Smooth muscle cell (in vitro differentiated cells): ENCODE measurements at regions not wholly inside any gene's neighbourhood (a gene's known extent, or its start where the extent isn't known, plus 50 kb on each side); places are given as distances from the start of the nearest gene placed in this dataset.

Source experiments
- DNase-seq: peaks from one replicate; lab custom pipeline; 2025; ENCODE audit not compliant: unreplicated experiment; lab: John Stamatoyannopoulos, UW
- H2AFZ ChIP-seq: fragments of 200-600 bp; sonication (generic); 2 replicates; pipeline ENCODE4 v1.6.0; 2016; ENCODE audit warnings: antibody characterized with exemption, low read depth, mild to moderate bottlenecking
- H3F3A ChIP-seq: fragments of 200-600 bp; sonication (generic); 2 replicates; pipeline ENCODE4 v1.6.0; 2017; ENCODE audit warnings: antibody characterized with exemption, low read depth
- H3K27ac ChIP-seq: fragments of 200-600 bp; sonication (generic); 2 replicates; pipeline ENCODE4 v1.5.1; 2016; ENCODE audit warnings: low read depth, mild to moderate bottlenecking
- H3K27me3 ChIP-seq: fragments of 200-600 bp; sonication (generic); 2 replicates; pipeline ENCODE4 v1.6.1; 2016; ENCODE audit warnings: low read depth, mild to moderate bottlenecking
- H3K36me3 ChIP-seq: fragments of 200-600 bp; sonication (generic); 2 replicates; pipeline ENCODE4 v1.5.1; 2016; ENCODE audit warnings: low read depth
- H3K4me1 ChIP-seq: fragments of 200-600 bp; sonication (generic); 2 replicates; pipeline ENCODE4 v1.5.1; 2016; ENCODE audit warnings: low read depth
- H3K4me2 ChIP-seq: fragments of 200-600 bp; sonication (generic); 2 replicates; pipeline ENCODE4 v1.6.0; 2016; ENCODE audit warnings: mild to moderate bottlenecking
- H3K4me3 ChIP-seq: fragments of 200-600 bp; sonication (generic); 2 replicates; pipeline ENCODE4 v1.5.1; 2016; ENCODE audit warnings: mild to moderate bottlenecking
- H3K79me2 ChIP-seq: fragments of 200-600 bp; sonication (generic); 2 replicates; pipeline ENCODE4 v1.6.0; 2016; ENCODE audit warnings: low read depth, mild to moderate bottlenecking
- H3K9ac ChIP-seq: fragments of 200-600 bp; sonication (generic); 2 replicates; pipeline ENCODE4 v1.6.0; 2016; ENCODE audit warnings: low read depth
- H3K9me3 ChIP-seq: fragments of 200-600 bp; sonication (generic); replicated peaks from 2 replicates; pipeline ENCODE4 v1.5.1; 2016; ENCODE audit warnings: low read depth
- H4K20me1 ChIP-seq: fragments of 200-600 bp; sonication (generic); 2 replicates; pipeline ENCODE4 v1.6.0; 2016; ENCODE audit warnings: low read depth
- WGBS: methylation state at CpG from one replicate; pipeline ENCODE4 v1.1.7; 2016; ENCODE audit warnings: low lambda C conversion rate; 5-methylcytosine and 5-hydroxymethylcytosine counted together
- TF ChIP-seq, protein P1 (sequence below): fragments of 200-600 bp; sonication (generic); IDR thresholded peaks from 2 replicates; pipeline ENCODE4 v1.5.1; 2017; ENCODE audit warnings: borderline replicate concordance, mild to moderate bottlenecking, antibody characterized with exemption; ENCODE audit not compliant: insufficient read depth, poor library complexity, severe bottlenecking

DNA sequence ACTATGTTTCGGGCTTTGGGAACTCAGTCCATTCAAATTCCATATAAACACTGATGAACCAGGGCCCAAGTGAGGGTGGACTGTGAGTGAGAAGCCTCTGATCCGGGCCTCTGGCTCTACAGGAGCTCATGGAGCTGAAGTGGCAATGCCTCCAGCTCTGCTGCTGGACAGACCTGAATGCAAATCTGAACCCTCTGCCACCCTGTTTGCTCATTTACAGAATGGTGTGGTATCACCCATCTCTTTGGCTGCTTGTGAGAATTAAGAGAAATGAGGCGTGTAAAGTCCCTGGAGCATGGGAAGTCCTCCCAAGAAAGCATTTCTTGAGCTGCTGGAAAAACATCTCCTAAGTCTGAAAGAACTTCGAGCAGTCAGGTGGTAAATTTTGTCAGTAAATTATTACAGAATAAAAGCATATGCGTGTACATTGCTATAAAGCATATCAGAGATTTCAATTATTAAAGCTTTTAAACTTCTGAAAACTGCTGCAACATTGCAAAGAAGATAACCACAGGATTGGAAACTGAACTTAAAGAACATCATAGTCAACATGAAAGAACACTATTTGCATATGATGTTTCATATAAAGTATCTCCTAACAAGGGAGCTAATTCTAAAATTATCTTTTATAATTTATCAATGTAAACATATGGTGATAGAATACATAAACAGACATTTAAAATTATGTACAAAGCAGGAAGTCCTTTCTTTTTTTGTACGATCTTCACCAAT, 369.0 kb downstream of the UQCRFS1 start:
- Histone ChIP-seq H2AFZ (no peak overlapping the region), H3K9ac (no peak overlapping the region), H3K79me2 (no peaks in the 10 kb centered on the region), H3K4me2 (no peak overlapping the region), H3K4me1 (no peaks in the 10 kb centered on the region), H3K9me3 (no peaks in the 10 kb centered on the region), H4K20me1 (no peaks in the 10 kb centered on the region), H3F3A (no peaks in the 10 kb centered on the region), H3K4me3 (no peak overlapping the region), H3K27ac (no peak overlapping the region), H3K36me3 (no peaks in the 10 kb centered on the region), H3K27me3 (no peaks in the 10 kb centered on the region)
- 85% methylated on average over 6 of the region's 6 CpGs for WGBS
- DNase-seq: no peak
- TF ChIP-seq, protein P1, sequence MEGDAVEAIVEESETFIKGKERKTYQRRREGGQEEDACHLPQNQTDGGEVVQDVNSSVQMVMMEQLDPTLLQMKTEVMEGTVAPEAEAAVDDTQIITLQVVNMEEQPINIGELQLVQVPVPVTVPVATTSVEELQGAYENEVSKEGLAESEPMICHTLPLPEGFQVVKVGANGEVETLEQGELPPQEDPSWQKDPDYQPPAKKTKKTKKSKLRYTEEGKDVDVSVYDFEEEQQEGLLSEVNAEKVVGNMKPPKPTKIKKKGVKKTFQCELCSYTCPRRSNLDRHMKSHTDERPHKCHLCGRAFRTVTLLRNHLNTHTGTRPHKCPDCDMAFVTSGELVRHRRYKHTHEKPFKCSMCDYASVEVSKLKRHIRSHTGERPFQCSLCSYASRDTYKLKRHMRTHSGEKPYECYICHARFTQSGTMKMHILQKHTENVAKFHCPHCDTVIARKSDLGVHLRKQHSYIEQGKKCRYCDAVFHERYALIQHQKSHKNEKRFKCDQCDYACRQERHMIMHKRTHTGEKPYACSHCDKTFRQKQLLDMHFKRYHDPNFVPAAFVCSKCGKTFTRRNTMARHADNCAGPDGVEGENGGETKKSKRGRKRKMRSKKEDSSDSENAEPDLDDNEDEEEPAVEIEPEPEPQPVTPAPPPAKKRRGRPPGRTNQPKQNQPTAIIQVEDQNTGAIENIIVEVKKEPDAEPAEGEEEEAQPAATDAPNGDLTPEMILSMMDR: no peak

DNA sequence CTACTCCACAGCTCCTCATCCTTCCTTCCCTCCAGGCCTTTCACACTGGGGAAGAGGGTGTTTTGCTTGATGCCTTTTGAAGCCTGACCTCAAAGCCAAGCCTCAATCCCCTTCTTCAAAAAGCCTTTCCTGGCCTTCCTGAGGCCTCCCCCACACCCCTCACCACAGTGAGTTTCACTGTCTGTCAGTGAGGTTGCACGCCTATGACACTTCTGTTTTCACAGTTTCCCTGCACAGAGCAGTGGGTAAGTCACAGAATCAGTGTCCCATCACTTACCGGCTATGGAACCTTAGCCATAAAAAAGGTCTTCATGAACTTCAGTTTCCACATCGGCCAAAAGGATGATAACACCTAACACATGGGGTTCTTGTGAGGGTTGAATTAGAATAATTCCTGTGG, 371.4 kb downstream of the UQCRFS1 start:
- H3K36me3 ChIP-seq: no peaks in the 10 kb centered on the region
- H3K27me3 ChIP-seq: no peaks in the 10 kb centered on the region
- no peak overlapping the region for H3K9ac ChIP-seq
- WGBS: 95% methylated on average over 3 of the region's 3 CpGs
- no peaks in the 10 kb centered on the region for H3K4me1 ChIP-seq
- no peak for DNase-seq
- no peaks in the 10 kb centered on the region for H3K79me2 ChIP-seq
- no peaks in the 10 kb centered on the region for H3F3A ChIP-seq
- no peaks in the 10 kb centered on the region for H3K9me3 ChIP-seq
- no peak overlapping the region for H3K27ac ChIP-seq
- no peaks in the 10 kb centered on the region for H4K20me1 ChIP-seq
- TF ChIP-seq, protein P1: no peak
- no peak overlapping the region for H3K4me2 ChIP-seq
- H3K4me3 ChIP-seq: no peak overlapping the region
- no peak overlapping the region for H2AFZ ChIP-seq

DNA sequence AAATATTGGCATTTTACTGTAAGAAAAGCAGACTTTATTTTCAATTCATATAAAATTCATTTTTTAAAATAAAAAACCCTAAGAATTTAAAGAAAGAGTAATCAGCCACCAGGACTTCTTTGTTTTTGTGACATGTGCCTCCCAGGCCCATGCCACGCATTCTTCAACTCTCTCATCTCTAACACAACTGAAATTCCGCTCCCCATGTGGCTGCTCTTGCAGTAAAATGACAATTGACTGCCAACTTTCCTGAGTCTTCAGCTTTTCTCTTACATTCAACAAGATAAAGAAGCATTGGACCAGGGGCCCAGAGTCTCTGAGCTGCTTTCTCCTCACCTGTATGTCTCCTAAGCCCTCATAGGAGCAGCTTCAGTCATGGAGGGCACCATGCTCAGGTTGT, 372.1 kb downstream of the UQCRFS1 start:
- H3K27ac ChIP-seq: no peak overlapping the region
- 78% methylated on average over 2 of the region's 2 CpGs for WGBS
- TF ChIP-seq, protein P1: no peak
- H3K36me3 ChIP-seq: no peaks in the 10 kb centered on the region
- H3K4me3 ChIP-seq: no peak overlapping the region
- no peaks in the 10 kb centered on the region for H3K79me2 ChIP-seq
- no peak overlapping the region for H3K4me2 ChIP-seq
- H3F3A ChIP-seq: no peaks in the 10 kb centered on the region
- no peak overlapping the region for H2AFZ ChIP-seq
- no peaks in the 10 kb centered on the region for H3K27me3 ChIP-seq
- H4K20me1 ChIP-seq: no peaks in the 10 kb centered on the region
- DNase-seq: no peak
- no peaks in the 10 kb centered on the region for H3K9me3 ChIP-seq
- H3K9ac ChIP-seq: no peak overlapping the region
- H3K4me1 ChIP-seq: no peaks in the 10 kb centered on the region

DNA sequence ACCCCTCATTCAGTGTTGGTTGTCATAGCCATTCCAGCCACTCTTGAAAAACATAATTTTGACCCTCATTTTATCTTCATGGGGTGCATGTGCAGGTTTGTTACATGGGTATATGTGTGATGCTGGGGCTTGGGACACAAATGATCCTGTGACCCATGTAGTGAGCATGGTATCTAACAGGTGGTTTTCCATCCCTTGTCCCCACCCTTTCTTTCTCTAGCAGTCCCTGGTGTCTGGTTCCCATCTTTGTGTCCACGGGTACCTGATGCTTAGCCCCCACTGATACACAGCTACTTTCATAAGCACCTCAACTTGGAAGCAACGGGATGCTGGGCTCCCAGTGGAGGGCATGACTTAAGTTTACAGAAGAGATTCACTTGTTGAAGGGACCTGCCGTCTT, 373.5 kb downstream of the UQCRFS1 start:
- Histone ChIP-seq H3F3A (no peaks in the 10 kb centered on the region), H3K79me2 (no peaks in the 10 kb centered on the region), H3K27ac (no peak overlapping the region), H3K27me3 (no peaks in the 10 kb centered on the region), H3K4me2 (no peak overlapping the region), H3K36me3 (no peaks in the 10 kb centered on the region), H3K9ac (no peak overlapping the region), H3K9me3 (no peaks in the 10 kb centered on the region), H4K20me1 (no peaks in the 10 kb centered on the region), H3K4me3 (no peak overlapping the region), H3K4me1 (no peaks in the 10 kb centered on the region), H2AFZ (no peak overlapping the region)
- TF ChIP-seq, protein P1: no peak
- DNase-seq: no peak
- WGBS: 90% methylated on average over 3 of the region's 3 CpGs
